Calu3 (cell line): ENCODE measurements at regions not wholly inside any gene's neighbourhood (a gene's known extent, or its start where the extent isn't known, plus 50 kb on each side); places are given as distances from the start of the nearest gene placed in this dataset.

Source experiments
- BruUV-seq: library from RNA; stranded (reverse); fragments of 400-500 nt; replicated peaks from 2 replicates; lab custom pipeline; 2021; lab: Mats Ljungman, UMichigan
- CTCF ChIA-PET: fragments of 300-600 bp; sonication (Branson Sonifier 250); formaldehyde crosslinking; loops from one replicate; lab custom pipeline; 2022; ENCODE audit warnings: antibody characterized with exemption; lab: Charles Lee
- DNase-seq: peaks from one replicate; pipeline ENCODE4 v3.0.0; 2022
- H3K27ac Mint-ChIP-seq: one replicate; pipeline ENCODE4 v1.8.0; 2022; ENCODE audit warnings: mixed read lengths; ENCODE audit not compliant: unreplicated experiment
- H3K27me3 Mint-ChIP-seq: one replicate; pipeline ENCODE4 v1.8.0; 2022; ENCODE audit warnings: mixed read lengths; ENCODE audit not compliant: unreplicated experiment
- H3K36me3 Mint-ChIP-seq: one replicate; pipeline ENCODE4 v1.8.0; 2022; ENCODE audit warnings: mild to moderate bottlenecking, moderate library complexity, mixed read lengths; ENCODE audit not compliant: insufficient read depth, unreplicated experiment
- H3K4me1 Mint-ChIP-seq: one replicate; pipeline ENCODE4 v1.8.0; 2022; ENCODE audit warnings: mild to moderate bottlenecking, low read depth, mixed read lengths; ENCODE audit not compliant: unreplicated experiment
- H3K4me3 Mint-ChIP-seq: one replicate; pipeline ENCODE4 v1.8.0; 2022; ENCODE audit warnings: mild to moderate bottlenecking, low read depth, moderate library complexity, mixed read lengths; ENCODE audit not compliant: unreplicated experiment
- H3K9me3 Mint-ChIP-seq: one replicate; pipeline ENCODE4 v1.8.0; 2022; ENCODE audit warnings: low read depth, mixed read lengths; ENCODE audit not compliant: unreplicated experiment
- intact Hi-C: fragments of 100-400 bp; cut with micrococcal nuclease; formaldehyde crosslinking; loops from one replicate; pipeline ENCODE4 v1.10.0; 2022; ENCODE audit not compliant: unreplicated experiment
- TF ChIP-seq, protein P1 (sequence below): fragments of 200-600 bp; IDR thresholded peaks from one replicate; pipeline ENCODE4 v1.8.0; 2022; ENCODE audit warnings: antibody characterized with exemption; ENCODE audit not compliant: unreplicated experiment

DNA sequence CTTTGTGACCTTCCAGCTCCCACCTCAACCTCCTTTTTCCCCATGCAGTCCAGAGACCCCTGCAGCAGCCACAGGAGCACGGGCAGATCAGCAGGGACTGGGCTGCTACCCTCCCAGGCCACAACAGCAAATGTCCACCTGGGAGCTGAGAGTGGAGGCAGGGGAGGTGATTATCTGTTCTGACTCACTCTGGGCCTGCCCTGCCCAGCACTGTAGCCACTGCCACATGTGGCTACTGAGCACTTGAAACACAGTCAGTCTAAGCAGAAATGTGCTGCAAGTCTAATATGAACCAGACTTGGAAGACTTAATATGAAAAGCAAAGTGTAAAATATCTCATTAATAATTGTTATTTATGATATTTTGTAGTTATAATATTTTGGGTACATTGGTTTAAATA, 148.9 kb upstream of the VANGL1 start:
- no peaks in the 10 kb centered on the region for H3K36me3 Mint-ChIP-seq
- no TSS peak for BruUV-seq
- H3K27ac Mint-ChIP-seq = no peak overlapping the region
- intact Hi-C loops = no loop called here
- no peaks in the 10 kb centered on the region for H3K9me3 Mint-ChIP-seq
- peaks cover 21% of the 10 kb centered on the region for H3K4me1 Mint-ChIP-seq
- TF ChIP-seq, protein P1, sequence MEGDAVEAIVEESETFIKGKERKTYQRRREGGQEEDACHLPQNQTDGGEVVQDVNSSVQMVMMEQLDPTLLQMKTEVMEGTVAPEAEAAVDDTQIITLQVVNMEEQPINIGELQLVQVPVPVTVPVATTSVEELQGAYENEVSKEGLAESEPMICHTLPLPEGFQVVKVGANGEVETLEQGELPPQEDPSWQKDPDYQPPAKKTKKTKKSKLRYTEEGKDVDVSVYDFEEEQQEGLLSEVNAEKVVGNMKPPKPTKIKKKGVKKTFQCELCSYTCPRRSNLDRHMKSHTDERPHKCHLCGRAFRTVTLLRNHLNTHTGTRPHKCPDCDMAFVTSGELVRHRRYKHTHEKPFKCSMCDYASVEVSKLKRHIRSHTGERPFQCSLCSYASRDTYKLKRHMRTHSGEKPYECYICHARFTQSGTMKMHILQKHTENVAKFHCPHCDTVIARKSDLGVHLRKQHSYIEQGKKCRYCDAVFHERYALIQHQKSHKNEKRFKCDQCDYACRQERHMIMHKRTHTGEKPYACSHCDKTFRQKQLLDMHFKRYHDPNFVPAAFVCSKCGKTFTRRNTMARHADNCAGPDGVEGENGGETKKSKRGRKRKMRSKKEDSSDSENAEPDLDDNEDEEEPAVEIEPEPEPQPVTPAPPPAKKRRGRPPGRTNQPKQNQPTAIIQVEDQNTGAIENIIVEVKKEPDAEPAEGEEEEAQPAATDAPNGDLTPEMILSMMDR = no peak
- H3K4me3 Mint-ChIP-seq = no peak overlapping the region
- H3K27me3 Mint-ChIP-seq = no peaks in the 10 kb centered on the region
- CTCF ChIA-PET = no interaction called here
- peak; percentile 6 for DNase-seq

DNA sequence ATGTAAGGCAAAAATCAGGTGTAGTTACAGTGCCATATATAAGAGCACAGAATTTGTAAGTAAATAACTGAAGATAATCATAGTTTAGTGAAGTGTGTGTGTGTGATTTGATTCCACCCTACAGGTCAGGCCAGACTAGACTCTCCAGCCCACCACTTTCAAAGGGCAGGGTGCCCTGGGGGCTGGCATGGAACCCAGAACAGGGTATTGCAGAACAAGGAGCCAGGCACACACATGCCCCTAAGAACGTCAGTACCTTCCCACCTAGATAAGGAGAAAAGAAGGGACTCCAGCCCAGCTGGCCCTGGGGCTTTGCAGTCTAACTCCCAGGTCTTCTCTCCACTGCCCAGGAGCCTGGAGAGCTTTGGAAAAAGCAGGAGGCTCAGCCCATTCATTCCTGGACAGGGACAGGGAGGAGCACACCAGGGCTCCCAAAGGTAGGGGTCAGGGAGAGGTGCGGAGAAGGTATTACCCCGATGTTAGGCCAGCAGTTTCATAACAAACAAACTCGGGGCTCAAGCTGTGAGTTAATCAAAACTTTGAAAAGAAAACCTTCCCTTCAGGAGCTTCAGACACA, 149.7 kb upstream of the VANGL1 start:
- BruUV-seq = no TSS peak
- intact Hi-C loops = no loop called here
- CTCF ChIA-PET = no interaction called here
- Mint-ChIP-seq H3K36me3 (no peaks in the 10 kb centered on the region), H3K27ac (no peak overlapping the region), H3K4me3 (no peak overlapping the region), H3K9me3 (no peaks in the 10 kb centered on the region), H3K27me3 (no peaks in the 10 kb centered on the region), H3K4me1 (peaks cover 14% of the 10 kb centered on the region)
- no peak for DNase-seq
- TF ChIP-seq, protein P1 = no peak

DNA sequence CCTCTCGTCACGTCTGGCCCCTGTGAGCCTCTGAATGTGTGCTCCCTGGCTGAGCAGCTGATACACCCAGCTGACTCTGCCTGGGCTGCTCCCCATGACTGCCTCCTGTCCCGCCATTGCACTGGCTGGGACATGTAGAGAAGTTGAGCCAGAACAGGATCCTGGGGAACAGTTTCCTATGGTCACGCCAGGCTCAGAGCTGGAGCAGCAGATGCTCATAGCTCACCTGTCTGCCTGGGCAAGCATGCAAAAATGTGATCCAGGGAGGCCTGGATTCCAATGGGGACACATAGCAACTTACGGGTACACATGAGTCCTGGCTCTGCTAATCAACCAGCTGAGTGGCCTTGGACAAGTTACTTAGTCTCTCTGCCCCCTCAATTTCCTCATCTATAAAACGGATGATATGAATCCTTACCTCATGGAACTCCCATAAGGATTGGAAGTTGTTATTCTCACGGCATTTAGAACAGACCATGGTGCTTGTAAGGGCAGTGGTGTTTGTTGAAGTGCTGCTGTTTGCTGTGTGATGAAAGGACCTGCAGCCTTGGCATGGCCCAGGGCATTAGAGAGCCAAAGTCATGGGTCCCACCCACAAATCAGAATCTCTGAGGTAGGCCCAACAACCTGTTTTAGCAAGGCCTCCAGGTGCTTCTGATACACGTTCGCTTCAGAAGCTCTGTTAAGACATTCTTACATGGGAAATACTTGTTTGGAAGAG, 150.3 kb upstream of the VANGL1 start:
- TF ChIP-seq, protein P1 = no peak
- H3K27me3 Mint-ChIP-seq = no peaks in the 10 kb centered on the region
- intact Hi-C loops = no loop called here
- H3K27ac Mint-ChIP-seq = no peak overlapping the region
- no peaks in the 10 kb centered on the region for H3K9me3 Mint-ChIP-seq
- H3K36me3 Mint-ChIP-seq = no peaks in the 10 kb centered on the region
- DNase-seq = no peak
- H3K4me1 Mint-ChIP-seq = peaks cover 7% of the 10 kb centered on the region
- H3K4me3 Mint-ChIP-seq = no peak overlapping the region
- no TSS peak for BruUV-seq
- CTCF ChIA-PET = interaction anchor here (0.6 kb wide), 1 partner anchor 271 kb away, joined by 4 read pairs; no protein-coding TSS in a partner anchor

DNA sequence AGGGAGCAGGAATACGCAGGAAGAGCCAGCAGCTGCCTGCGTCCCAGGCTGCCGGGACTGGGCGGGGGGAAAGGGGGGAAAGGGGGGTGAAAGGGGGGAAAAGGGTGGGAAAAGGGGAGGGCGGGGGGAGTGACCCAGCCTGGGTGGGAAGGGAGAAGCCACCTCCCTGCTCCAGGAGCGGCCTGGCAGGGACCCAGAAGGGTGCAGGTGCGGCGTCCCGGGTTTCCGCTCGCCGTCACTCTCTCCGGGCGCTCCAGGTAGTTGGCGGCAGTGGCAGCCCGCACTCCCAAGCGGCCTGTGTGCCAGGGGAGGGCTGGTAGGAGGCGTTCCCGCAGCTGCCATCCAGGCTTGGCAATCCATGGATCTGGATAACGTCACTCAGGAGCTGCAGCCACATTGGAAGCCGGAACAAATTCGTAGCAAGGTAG, 141.0 kb upstream of the NGF start:
- Mint-ChIP-seq H3K4me1 (no peaks in the 10 kb centered on the region), H3K9me3 (no peaks in the 10 kb centered on the region), H3K4me3 (no peak overlapping the region), H3K27ac (no peak overlapping the region), H3K36me3 (no peaks in the 10 kb centered on the region), H3K27me3 (peaks cover 4% of the 10 kb centered on the region)
- BruUV-seq = no TSS peak
- TF ChIP-seq, protein P1 = no peak
- no peak for DNase-seq
- CTCF ChIA-PET = no interaction called here
- intact Hi-C loops = loop anchor here (10.0 kb wide), 1 partner anchor 116 kb away; no protein-coding TSS in a partner anchor
